Uterus (tissue), 2 donors: ENCODE measurements at regions not wholly inside any gene's neighbourhood (a gene's known extent, or its start where the extent isn't known, plus 50 kb on each side); places are given as distances from the start of the nearest gene placed in this dataset.

Source experiments
- CTCF ChIP-seq, 4 experiments: fragments of 200-600 bp in 2 of 4; fragments of 450-650 bp in 2 of 4; sonication (generic) in 2 of 4; IDR thresholded peaks; one replicate each; pipeline ENCODE4 v1.5.1; 2016 to 2019; ENCODE audit warnings: antibody characterized with exemption in 4 of 4, mild to moderate bottlenecking in 2 of 4, moderate library complexity in 1 of 4
- POLR2A ChIP-seq, 2 donors: fragments of 450-650 bp; IDR thresholded peaks; one replicate each; pipeline ENCODE4 v1.6.1; 2016; ENCODE audit warnings: antibody characterized with exemption in 2 of 2, mild to moderate bottlenecking in 1 of 2, moderate library complexity in 1 of 2

GRCh38 chr21:15366555-15366954 is 301.8 kb upstream of the NRIP1 start:
- TF ChIP-seq POLR2A (IDR thresholded peaks at IDR 0.05) (no peak), CTCF (IDR thresholded peaks at IDR 0.05) (no peak)
